Breast epithelium (tissue), 4 donors: ENCODE measurements at regions not wholly inside any gene's neighbourhood (a gene's known extent, or its start where the extent isn't known, plus 50 kb on each side); places are given as distances from the start of the nearest gene placed in this dataset.

Experiments used
- DNase-seq, 2 donors: peaks; one replicate each; pipeline ENCODE4 v3.0.0-alpha.2; 2019; ENCODE audit warnings: low spot score in 2 of 2
- H3K27ac ChIP-seq, 2 donors: fragments of 200-600 bp; sonication (generic) in 1 of 2; one replicate each; pipeline ENCODE4 v1.5.1; 2016 to 2019; ENCODE audit warnings: mild to moderate bottlenecking in 1 of 2
- H3K27me3 ChIP-seq, 2 donors: fragments of 200-600 bp; sonication (generic) in 1 of 2; one replicate each; pipeline versions ENCODE4 v1.5.1 to v1.6.0; 2017 to 2019; ENCODE audit warnings: control low read depth in 1 of 2, mild to moderate bottlenecking in 1 of 2
- H3K36me3 ChIP-seq: fragments of 200-600 bp; one replicate; pipeline ENCODE4 v1.5.1; 2019
- H3K4me1 ChIP-seq, 2 donors: fragments of 200-600 bp; sonication (generic); one replicate each; pipeline ENCODE4 v1.5.1; 2016 to 2019; ENCODE audit warnings: control low read depth in 1 of 2
- H3K4me3 ChIP-seq, 3 donors: fragments of 200-600 bp; sonication (generic); 1 replicate in 2 of 3; 2 replicates in 1 of 3; pipeline ENCODE4 v1.5.1; 2016 to 2019; ENCODE audit warnings: mild to moderate bottlenecking in 3 of 3, moderate library complexity in 2 of 3
- H3K9me3 ChIP-seq, 2 donors: fragments of 200-600 bp; sonication (generic) in 1 of 2; one replicate each; pipeline ENCODE4 v1.5.1; 2016 to 2019; ENCODE audit warnings: control low read depth in 1 of 2
- POLR2A ChIP-seq: fragments of 450-650 bp; IDR thresholded peaks from one replicate; pipeline ENCODE4 v1.6.1; 2016; ENCODE audit warnings: antibody characterized with exemption, mild to moderate bottlenecking, moderate library complexity
- POLR2AphosphoS5 ChIP-seq, 3 donors: sonication (generic); formaldehyde crosslinking; IDR thresholded peaks; one replicate each; pipeline ENCODE4 v1.6.1; 2017; ENCODE audit warnings: antibody characterized with exemption in 3 of 3
- intact Hi-C: fragments of 100-400 bp; cut with DNase I; formaldehyde crosslinking; loops from one replicate; pipeline ENCODE4 v1.15.1; 2023; ENCODE audit warnings: low total_unique reads
- TF ChIP-seq, protein P1 (sequence below), 3 donors: fragments of 450-650 bp; IDR thresholded peaks; one replicate each; pipeline ENCODE4 v1.5.1; 2016 to 2017; ENCODE audit warnings: antibody characterized with exemption in 3 of 3, mild to moderate bottlenecking in 3 of 3, moderate library complexity in 3 of 3

DNA sequence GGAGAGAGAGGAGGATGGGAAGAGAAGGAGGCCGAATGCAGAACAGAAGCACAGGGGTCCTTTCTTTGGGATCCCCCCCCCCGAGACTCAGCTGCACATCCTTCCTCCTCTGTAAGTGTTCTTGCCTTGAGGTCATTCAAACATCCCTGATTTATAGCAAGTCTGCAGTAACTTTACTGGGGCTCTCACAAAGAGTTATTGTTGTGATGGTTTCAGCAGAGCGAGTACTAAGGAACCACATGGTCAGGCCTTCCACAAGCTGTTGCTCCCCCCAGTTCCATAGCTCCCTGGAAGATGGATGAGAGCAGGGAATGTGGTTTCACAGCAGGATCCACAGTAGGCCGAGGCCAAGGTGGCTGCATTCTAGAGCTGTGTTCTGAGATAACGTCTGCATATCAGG, 351.4 kb upstream of the CDH4 start:
- Histone ChIP-seq H3K4me3 (no peak overlapping the region), H3K4me1 (no peaks in the 10 kb centered on the region), H3K27me3 (no peaks in the 10 kb centered on the region), H3K36me3 (no peaks in the 10 kb centered on the region), H3K27ac (no peak overlapping the region), H3K9me3 (peaks cover 10 to 23% of the 10 kb centered on the region in 2 donors)
- intact Hi-C loops = no loop called here
- no peak for TF ChIP-seq POLR2AphosphoS5 (IDR thresholded peaks at IDR 0.05)
- no peak for TF ChIP-seq POLR2A
- TF ChIP-seq, protein P1, sequence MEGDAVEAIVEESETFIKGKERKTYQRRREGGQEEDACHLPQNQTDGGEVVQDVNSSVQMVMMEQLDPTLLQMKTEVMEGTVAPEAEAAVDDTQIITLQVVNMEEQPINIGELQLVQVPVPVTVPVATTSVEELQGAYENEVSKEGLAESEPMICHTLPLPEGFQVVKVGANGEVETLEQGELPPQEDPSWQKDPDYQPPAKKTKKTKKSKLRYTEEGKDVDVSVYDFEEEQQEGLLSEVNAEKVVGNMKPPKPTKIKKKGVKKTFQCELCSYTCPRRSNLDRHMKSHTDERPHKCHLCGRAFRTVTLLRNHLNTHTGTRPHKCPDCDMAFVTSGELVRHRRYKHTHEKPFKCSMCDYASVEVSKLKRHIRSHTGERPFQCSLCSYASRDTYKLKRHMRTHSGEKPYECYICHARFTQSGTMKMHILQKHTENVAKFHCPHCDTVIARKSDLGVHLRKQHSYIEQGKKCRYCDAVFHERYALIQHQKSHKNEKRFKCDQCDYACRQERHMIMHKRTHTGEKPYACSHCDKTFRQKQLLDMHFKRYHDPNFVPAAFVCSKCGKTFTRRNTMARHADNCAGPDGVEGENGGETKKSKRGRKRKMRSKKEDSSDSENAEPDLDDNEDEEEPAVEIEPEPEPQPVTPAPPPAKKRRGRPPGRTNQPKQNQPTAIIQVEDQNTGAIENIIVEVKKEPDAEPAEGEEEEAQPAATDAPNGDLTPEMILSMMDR (IDR thresholded peaks at IDR 0.05) = no peak
- no peak for DNase-seq

DNA sequence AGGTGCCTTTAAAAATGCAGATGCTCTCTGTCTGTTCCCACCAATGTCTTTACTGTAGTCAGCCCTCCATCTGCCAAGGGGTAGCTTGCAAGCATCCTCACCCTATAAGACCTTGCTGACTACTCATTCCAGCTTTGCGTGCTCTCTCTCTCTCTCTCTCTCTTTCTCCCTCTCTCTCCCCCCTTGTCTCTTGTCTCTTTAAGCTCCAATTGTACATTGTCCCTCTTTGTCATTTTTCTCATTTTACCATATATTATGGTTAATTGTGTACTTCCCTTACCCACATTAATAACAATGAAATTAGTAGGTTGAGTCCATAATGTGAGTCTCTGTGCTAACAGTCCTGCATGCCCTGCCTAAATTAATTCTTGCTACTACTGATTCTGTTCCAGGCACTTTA, 350.2 kb upstream of the CDH4 start:
- no peak for DNase-seq
- no peaks in the 10 kb centered on the region for H3K27me3 ChIP-seq
- no peaks in the 10 kb centered on the region for H3K4me1 ChIP-seq
- H3K27ac ChIP-seq = no peak overlapping the region
- TF ChIP-seq, protein P1 (IDR thresholded peaks at IDR 0.05) = no peak
- TF ChIP-seq POLR2A = no peak
- no peak for TF ChIP-seq POLR2AphosphoS5 (IDR thresholded peaks at IDR 0.05)
- peaks cover 10 to 23% of the 10 kb centered on the region in 2 donors for H3K9me3 ChIP-seq
- intact Hi-C loops = no loop called here
- H3K36me3 ChIP-seq = no peaks in the 10 kb centered on the region
- H3K4me3 ChIP-seq = no peak overlapping the region

DNA sequence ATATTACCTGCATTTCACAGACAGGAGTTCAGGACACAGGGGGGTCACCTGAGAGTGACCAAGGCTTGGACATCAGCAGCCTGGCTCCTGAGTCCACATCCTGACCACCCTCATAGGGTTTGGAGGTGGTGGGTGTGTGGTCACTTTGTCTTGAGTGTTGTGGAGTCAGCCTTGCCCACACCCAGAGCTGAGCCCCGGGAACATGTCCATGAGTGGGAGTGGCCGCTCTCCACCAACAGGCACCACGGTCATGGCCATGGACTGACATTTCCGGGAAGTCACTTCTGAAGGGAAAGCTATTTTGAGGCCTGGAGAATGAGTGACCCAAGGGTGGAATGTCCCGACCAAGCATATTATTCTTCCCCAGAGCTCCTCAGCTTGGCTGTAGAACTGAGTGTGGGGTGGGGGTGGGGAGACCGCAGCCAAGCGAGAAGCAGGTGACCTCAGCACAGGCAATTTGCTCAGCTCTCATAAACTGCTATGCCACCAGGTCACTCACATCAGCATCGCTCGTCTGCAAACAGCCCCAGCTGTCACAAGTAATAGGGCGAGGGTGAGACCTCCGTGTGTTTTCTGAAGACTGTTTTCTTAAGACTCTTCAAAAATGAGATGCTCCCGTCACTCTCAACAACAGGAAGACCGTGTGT, 348.6 kb upstream of the CDH4 start:
- DNase-seq = no peak
- Histone ChIP-seq H3K4me1 (no peaks in the 10 kb centered on the region), H3K4me3 (no peak overlapping the region), H3K27ac (no peak overlapping the region), H3K9me3 (peaks cover 10 to 23% of the 10 kb centered on the region in 2 donors), H3K36me3 (no peaks in the 10 kb centered on the region), H3K27me3 (no peaks in the 10 kb centered on the region)
- intact Hi-C loops = no loop called here
- no peak for TF ChIP-seq POLR2A
- no peak for TF ChIP-seq POLR2AphosphoS5 (IDR thresholded peaks at IDR 0.05)
- TF ChIP-seq, protein P1 (IDR thresholded peaks at IDR 0.05) = no peak

DNA sequence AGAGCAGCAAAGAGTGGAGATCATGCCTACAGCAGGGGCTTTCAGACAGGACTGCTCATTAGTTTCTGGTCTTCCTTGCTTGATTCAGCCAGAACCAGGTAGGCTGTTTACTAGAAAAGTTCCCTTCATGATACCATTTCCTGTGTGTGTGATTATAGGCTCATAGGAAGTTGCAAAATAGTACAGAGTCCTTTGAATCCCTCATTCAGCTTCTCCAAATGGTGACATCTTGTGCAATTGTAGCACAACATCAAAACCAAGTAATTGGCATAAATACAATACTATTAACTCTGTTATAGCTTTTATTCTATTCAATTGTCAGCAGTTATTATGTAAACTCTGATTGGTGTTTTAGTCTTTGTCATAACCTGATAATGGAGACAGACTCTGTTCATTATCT, 347.3 kb upstream of the CDH4 start:
- Histone ChIP-seq H3K4me1 (no peaks in the 10 kb centered on the region), H3K9me3 (peaks cover 10 to 23% of the 10 kb centered on the region in 2 donors)
- intact Hi-C loops = no loop called here

DNA sequence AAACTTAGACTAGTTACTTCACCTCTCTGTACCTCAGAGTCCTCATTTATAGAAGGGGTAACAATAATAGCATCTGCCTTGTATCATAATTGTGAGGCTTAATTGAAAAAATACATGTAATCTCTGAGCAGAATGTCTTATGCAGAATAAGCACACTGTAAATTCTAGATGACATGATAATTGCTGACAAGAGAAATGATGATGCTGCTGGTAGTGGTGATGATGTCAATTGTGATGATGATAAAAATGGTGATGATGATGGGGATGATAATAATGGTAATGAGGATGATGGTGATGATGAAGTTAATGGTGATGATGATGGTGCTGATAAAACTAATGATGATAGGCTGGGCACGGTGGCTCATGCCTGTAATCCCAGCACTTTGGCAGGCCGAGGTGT, 346.1 kb upstream of the CDH4 start:
- no peaks in the 10 kb centered on the region for H3K4me1 ChIP-seq
- intact Hi-C loops = no loop called here
- no peak for TF ChIP-seq POLR2AphosphoS5 (IDR thresholded peaks at IDR 0.05)
- TF ChIP-seq, protein P1 (IDR thresholded peaks at IDR 0.05) = no peak
- DNase-seq = no peak
- no peaks in the 10 kb centered on the region for H3K36me3 ChIP-seq
- H3K9me3 ChIP-seq = peaks cover 10 to 21% of the 10 kb centered on the region in 2 donors
- no peak overlapping the region for H3K27ac ChIP-seq
- H3K4me3 ChIP-seq = no peak overlapping the region
- no peaks in the 10 kb centered on the region for H3K27me3 ChIP-seq

More for the DNA sequence above, 347.3 kb upstream of the CDH4 start:
- H3K27ac ChIP-seq = no peak overlapping the region
- H3K27me3 ChIP-seq = no peaks in the 10 kb centered on the region
- no peak overlapping the region for H3K4me3 ChIP-seq
- TF ChIP-seq, protein P1 (IDR thresholded peaks at IDR 0.05) = no peak
- TF ChIP-seq POLR2A (no peak), POLR2AphosphoS5 (IDR thresholded peaks at IDR 0.05) (no peak)
- DNase-seq = no peak
- no peaks in the 10 kb centered on the region for H3K36me3 ChIP-seq
